Endothelial cell of umbilical vein (primary cell): ENCODE measurements at regions not wholly inside any gene's neighbourhood (a gene's known extent, or its start where the extent isn't known, plus 50 kb on each side); places are given as distances from the start of the nearest gene placed in this dataset.

Experiments used
- BruUV-seq: library from RNA; stranded (reverse); fragments of 400-500 nt; replicated peaks from 2 replicates; lab custom pipeline; 2021; lab: Mats Ljungman, UMichigan
- CTCF ChIA-PET: fragments of 300-600, 350-600 bp; sonication (Branson Sonifier 250); formaldehyde crosslinking; loops from one replicate; lab custom pipeline; 2021; ENCODE audit warnings: antibody characterized with exemption, inconsistent platforms; lab: Charles Lee
- POLR2A ChIA-PET: fragments of 300-600, 350-600 bp; sonication (Branson Sonifier 250); formaldehyde crosslinking; loops from one replicate; lab custom pipeline; 2021; ENCODE audit warnings: antibody characterized with exemption, inconsistent platforms; lab: Charles Lee
- DNase-seq: peaks from one replicate; pipeline ENCODE4 v3.0.0-alpha.2; 2011; ENCODE audit warnings: low read depth, low spot score
- FAIRE-seq: peaks from 2 replicates; lab custom pipeline; 2011; peaks lifted over from hg19 to GRCh38; lab: Jason Lieb, UNC
- H2AFZ ChIP-seq: 2 replicates; pipeline ENCODE4 v1.6.0; 2012; ENCODE audit warnings: low read depth, low read length, control low read depth, inconsistent platforms
- H3K27ac ChIP-seq: 2 replicates; pipeline ENCODE4 v1.5.1; 2011; ENCODE audit warnings: low read depth, mild to moderate bottlenecking, control low read depth, low read length, moderate library complexity; ENCODE audit not compliant: insufficient read depth
- H3K27me3 ChIP-seq, 2 experiments: 2 replicates each; pipeline versions ENCODE4 v1.6.0 to v1.6.1; 2011; ENCODE audit warnings: low read length in 2 of 2, mixed read lengths in 1 of 2; ENCODE audit not compliant: control insufficient read depth in 2 of 2, insufficient read depth in 2 of 2
- H3K36me3 ChIP-seq, 2 experiments: 2 replicates in 1 of 2; 3 replicates in 1 of 2; pipeline ENCODE4 v1.5.1; 2011; ENCODE audit warnings: low read length in 2 of 2, mild to moderate bottlenecking in 1 of 2, moderate library complexity in 1 of 2; ENCODE audit not compliant: control insufficient read depth in 2 of 2, insufficient read depth in 2 of 2; ENCODE audit errors: extremely low read depth in 1 of 2
- H3K4me1 ChIP-seq: 3 replicates; pipeline ENCODE4 v1.5.1; 2011; ENCODE audit warnings: mild to moderate bottlenecking, low read length; ENCODE audit not compliant: control insufficient read depth, insufficient read depth; ENCODE audit errors: extremely low read depth
- H3K4me2 ChIP-seq: 2 replicates; pipeline ENCODE4 v1.6.1; 2011; ENCODE audit warnings: low read length, control low read depth, mixed read lengths; ENCODE audit not compliant: insufficient read depth
- H3K4me3 ChIP-seq, 3 experiments: fragments of 200-600 bp in 1 of 3; sonication (generic), shearing (Covaris generic) in 1 of 3; replicated peaks in 1 of 3; 2 replicates each; pipeline ENCODE4 v1.5.1; 2011 to 2016; ENCODE audit warnings: control low read depth in 3 of 3, low read length in 3 of 3, mild to moderate bottlenecking in 2 of 3, inconsistent platforms in 1 of 3, low read depth in 1 of 3, moderate library complexity in 1 of 3; ENCODE audit not compliant: insufficient read depth in 1 of 3
- H3K79me2 ChIP-seq: 2 replicates; pipeline ENCODE4 v1.6.0; 2012; ENCODE audit warnings: low read length, inconsistent platforms; ENCODE audit not compliant: control insufficient read depth, insufficient read depth
- H3K9ac ChIP-seq: replicated peaks from 2 replicates; pipeline ENCODE3; 2011; ENCODE audit warnings: low read length, control low read depth; ENCODE audit not compliant: insufficient read depth; ENCODE audit errors: extremely low read depth
- H3K9me1 ChIP-seq: replicated peaks from 3 replicates; pipeline ENCODE4 v1.6.0; 2011; ENCODE audit warnings: mild to moderate bottlenecking, low read length; ENCODE audit not compliant: control insufficient read depth, insufficient read depth; ENCODE audit errors: extremely low read depth
- H3K9me3 ChIP-seq: replicated peaks from 2 replicates; pipeline ENCODE4 v1.5.1; 2012; ENCODE audit warnings: low read length, inconsistent platforms; ENCODE audit not compliant: control insufficient read depth, insufficient read depth
- H4K20me1 ChIP-seq: replicated peaks from 2 replicates; pipeline ENCODE3; 2011; ENCODE audit warnings: mild to moderate bottlenecking, low read length; ENCODE audit not compliant: control insufficient read depth, insufficient read depth; ENCODE audit errors: extremely low read depth
- JUN ChIP-seq: IDR thresholded peaks from 2 replicates; pipeline ENCODE4 v1.6.1; 2011; ENCODE audit warnings: borderline replicate concordance, low read depth; ENCODE audit not compliant: insufficient read length, insufficient read depth
- MYC ChIP-seq: IDR thresholded peaks from one replicate; pipeline ENCODE4 v1.6.1; 2011; ENCODE audit warnings: mild to moderate bottlenecking, low read depth, low read length
- POLR2A ChIP-seq: IDR thresholded peaks from 2 replicates; pipeline ENCODE4 v1.6.1; 2012; ENCODE audit warnings: low read depth, mild to moderate bottlenecking, control low read depth, low read length
- dilution Hi-C: fragments of 300-500 bp; cut with MboI; formaldehyde crosslinking; loops from one replicate; pipeline ENCODE4 v1.15.0; 2019; ENCODE audit warnings: low sequenced_read_pairs; ENCODE audit not compliant: extremely low pct_ligation_motif_present
- intact Hi-C: fragments of 100-400 bp; cut with micrococcal nuclease; formaldehyde crosslinking; loops from one replicate; pipeline ENCODE4 v1.10.0; 2022
- TF ChIP-seq, protein P1 (sequence below): IDR thresholded peaks from 2 replicates; pipeline ENCODE4 v1.6.1; 2011; ENCODE audit not compliant: insufficient read depth, insufficient read length
- TF ChIP-seq, protein P2 (sequence below), 2 donors: IDR thresholded peaks; 1 replicate in 1 of 2; 2 replicates in 1 of 2; pipeline ENCODE4 v1.5.1; 2011; ENCODE audit warnings: low read length in 2 of 2, mild to moderate bottlenecking in 2 of 2, moderate library complexity in 2 of 2, control low read depth in 1 of 2, inconsistent platforms in 1 of 2, low read depth in 1 of 2; ENCODE audit not compliant: insufficient read depth in 1 of 2; ENCODE audit errors: extremely low read depth in 1 of 2

DNA sequence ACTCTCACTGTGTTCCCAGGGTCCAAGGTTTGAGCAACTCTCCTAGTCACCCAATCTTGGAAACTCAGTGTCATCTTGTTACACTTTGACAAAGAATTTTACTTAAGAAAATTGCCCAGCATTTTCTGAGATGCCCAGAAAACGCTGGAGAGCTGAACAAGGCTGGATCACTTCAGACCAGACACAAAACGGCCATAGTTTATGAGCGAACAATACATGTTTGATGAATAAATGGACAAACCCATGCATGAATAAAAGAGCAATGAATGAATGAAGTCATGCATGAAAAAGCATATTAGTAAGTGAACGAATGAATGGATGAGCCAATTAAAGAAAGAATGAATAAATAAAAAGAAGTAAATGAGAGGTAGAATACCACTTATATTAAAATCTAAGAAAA, 103.8 kb downstream of the MATN1 start:
- intact Hi-C loops, result no loop called here
- POLR2A ChIA-PET, result no interaction called here
- no peaks in the 10 kb centered on the region for H3K9me1 ChIP-seq
- no peak overlapping the region for H2AFZ ChIP-seq
- H3K9ac ChIP-seq, result no peak overlapping the region
- TF ChIP-seq, protein P1, sequence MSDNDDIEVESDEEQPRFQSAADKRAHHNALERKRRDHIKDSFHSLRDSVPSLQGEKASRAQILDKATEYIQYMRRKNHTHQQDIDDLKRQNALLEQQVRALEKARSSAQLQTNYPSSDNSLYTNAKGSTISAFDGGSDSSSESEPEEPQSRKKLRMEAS, result no peak
- no peak for TF ChIP-seq MYC
- TF ChIP-seq, protein P2, sequence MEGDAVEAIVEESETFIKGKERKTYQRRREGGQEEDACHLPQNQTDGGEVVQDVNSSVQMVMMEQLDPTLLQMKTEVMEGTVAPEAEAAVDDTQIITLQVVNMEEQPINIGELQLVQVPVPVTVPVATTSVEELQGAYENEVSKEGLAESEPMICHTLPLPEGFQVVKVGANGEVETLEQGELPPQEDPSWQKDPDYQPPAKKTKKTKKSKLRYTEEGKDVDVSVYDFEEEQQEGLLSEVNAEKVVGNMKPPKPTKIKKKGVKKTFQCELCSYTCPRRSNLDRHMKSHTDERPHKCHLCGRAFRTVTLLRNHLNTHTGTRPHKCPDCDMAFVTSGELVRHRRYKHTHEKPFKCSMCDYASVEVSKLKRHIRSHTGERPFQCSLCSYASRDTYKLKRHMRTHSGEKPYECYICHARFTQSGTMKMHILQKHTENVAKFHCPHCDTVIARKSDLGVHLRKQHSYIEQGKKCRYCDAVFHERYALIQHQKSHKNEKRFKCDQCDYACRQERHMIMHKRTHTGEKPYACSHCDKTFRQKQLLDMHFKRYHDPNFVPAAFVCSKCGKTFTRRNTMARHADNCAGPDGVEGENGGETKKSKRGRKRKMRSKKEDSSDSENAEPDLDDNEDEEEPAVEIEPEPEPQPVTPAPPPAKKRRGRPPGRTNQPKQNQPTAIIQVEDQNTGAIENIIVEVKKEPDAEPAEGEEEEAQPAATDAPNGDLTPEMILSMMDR (IDR thresholded peaks at IDR 0.05; ENCODE audit: extremely low read depth in 1 of 2, insufficient read depth in 1 of 2, low read depth in 1 of 2, low read length in 2 of 2), result no peak
- TF ChIP-seq POLR2A, result no peak
- no peak overlapping the region for H3K27ac ChIP-seq
- no peaks in the 10 kb centered on the region for H4K20me1 ChIP-seq
- CTCF ChIA-PET, result no interaction called here
- FAIRE-seq (no peak), DNase-seq (no peak)
- no peak overlapping the region for H3K4me2 ChIP-seq
- dilution Hi-C loops, result no loop called here
- no peaks in the 10 kb centered on the region for H3K4me1 ChIP-seq
- no peaks in the 10 kb centered on the region for H3K36me3 ChIP-seq
- no peaks in the 10 kb centered on the region for H3K27me3 ChIP-seq
- H3K79me2 ChIP-seq, result no peaks in the 10 kb centered on the region
- H3K9me3 ChIP-seq, result no peaks in the 10 kb centered on the region
- H3K4me3 ChIP-seq, result no peak overlapping the region
- BruUV-seq, result no TSS peak

DNA sequence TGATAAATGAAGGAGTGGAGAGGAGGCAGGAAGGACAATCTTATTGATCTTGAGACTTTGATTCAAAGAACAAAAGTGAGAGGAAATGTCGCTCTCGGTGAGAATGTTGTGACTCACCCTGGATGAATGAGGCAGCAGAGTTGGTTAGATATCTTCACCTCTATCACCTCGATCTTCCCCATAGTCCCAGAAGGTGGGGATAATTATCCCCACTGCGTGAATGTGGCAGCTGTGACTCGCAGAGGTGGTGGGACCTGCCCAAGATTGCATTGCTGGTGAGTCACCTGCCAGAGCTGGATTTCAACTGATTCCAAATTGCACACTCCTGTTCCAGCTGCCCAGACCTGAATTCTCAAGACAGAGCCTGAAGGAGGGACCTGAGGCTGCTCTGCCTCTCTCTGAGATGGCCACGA, 105.0 kb downstream of the MATN1 start:
- FAIRE-seq, result no peak
- no peaks in the 10 kb centered on the region for H3K79me2 ChIP-seq
- H3K36me3 ChIP-seq, result no peaks in the 10 kb centered on the region
- H3K9ac ChIP-seq, result no peak overlapping the region
- no peak for TF ChIP-seq JUN
- TF ChIP-seq MYC, result no peak
- no peaks in the 10 kb centered on the region for H3K9me3 ChIP-seq
- ChIA-PET CTCF (no interaction called here), POLR2A (no interaction called here)
- H3K27ac ChIP-seq, result no peak overlapping the region
- H3K9me1 ChIP-seq, result no peaks in the 10 kb centered on the region
- no peak overlapping the region for H2AFZ ChIP-seq
- no peaks in the 10 kb centered on the region for H3K27me3 ChIP-seq
- no peaks in the 10 kb centered on the region for H3K4me1 ChIP-seq
- DNase-seq, result no peak
- no peak overlapping the region for H3K4me3 ChIP-seq
- dilution Hi-C loops, result no loop called here
- no TSS peak for BruUV-seq
- intact Hi-C loops, result no loop called here
- H4K20me1 ChIP-seq, result no peaks in the 10 kb centered on the region
- H3K4me2 ChIP-seq, result no peak overlapping the region
